ENCODE measurements at regions not wholly inside any gene's neighbourhood (a gene's known extent, or its start where the extent isn't known, plus 50 kb on each side); places are given as distances from the start of the nearest gene placed in this dataset.
A peak's percentile ranks its signal among the peaks of the same experiment; 100 is the strongest.

DNA sequence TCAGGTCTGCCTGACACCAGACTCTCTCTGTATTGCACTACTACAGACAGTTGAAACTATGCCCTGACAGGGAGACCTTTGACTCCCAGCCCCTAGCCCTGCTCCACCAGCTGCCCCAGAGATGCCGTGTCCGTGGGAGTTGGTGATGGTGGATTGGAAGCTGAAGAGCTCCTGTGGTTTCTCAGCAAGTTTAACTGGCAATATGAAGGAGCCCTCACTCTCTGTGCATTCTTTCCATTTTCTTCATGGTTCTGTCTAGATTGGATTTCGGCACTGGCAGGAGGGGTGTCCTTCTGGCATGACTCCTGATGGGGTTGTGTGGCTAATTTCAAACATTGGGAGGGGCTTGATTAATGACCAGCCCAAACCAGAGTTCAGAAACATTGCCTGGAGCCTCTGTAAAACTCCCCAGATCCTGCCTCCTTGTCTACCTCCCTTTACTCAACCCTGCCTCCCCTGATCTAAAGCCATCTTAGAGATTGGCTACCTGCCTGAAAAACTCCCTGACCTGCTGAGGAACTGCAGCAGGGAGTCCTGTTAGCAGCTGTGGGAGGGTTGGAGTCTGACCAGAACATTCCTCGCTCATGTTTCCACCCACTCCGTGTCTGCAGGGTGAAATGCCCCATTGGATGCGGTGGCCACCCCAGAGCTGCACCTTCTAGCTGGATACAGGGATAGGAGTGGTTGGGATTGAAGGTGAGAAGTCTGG lies 206.9 kb upstream of the SPRED2 start:
- no peaks in the 10 kb centered on the region for H3K36me3 ChIP-seq (ENCODE audit: insufficient read depth, low read length)
- no peak overlapping the region for H2AFZ ChIP-seq (ENCODE audit: low read length, unreplicated experiment)
- H3K4me1 ChIP-seq (ENCODE audit: control insufficient read depth, insufficient read depth, low read length, unreplicated experiment) = no peaks in the 10 kb centered on the region
- H3K4me3 ChIP-seq (ENCODE audit: low read depth, low read length) = no peak overlapping the region
- H3K79me2 ChIP-seq (ENCODE audit: control insufficient read depth, insufficient read depth, low read length, unreplicated experiment) = no peaks in the 10 kb centered on the region
- H3K27ac ChIP-seq (ENCODE audit: low read depth, low read length) = no peak overlapping the region
- peaks cover 34% of the 10 kb centered on the region for H3K27me3 ChIP-seq (ENCODE audit: insufficient read depth, low read length)

DNA sequence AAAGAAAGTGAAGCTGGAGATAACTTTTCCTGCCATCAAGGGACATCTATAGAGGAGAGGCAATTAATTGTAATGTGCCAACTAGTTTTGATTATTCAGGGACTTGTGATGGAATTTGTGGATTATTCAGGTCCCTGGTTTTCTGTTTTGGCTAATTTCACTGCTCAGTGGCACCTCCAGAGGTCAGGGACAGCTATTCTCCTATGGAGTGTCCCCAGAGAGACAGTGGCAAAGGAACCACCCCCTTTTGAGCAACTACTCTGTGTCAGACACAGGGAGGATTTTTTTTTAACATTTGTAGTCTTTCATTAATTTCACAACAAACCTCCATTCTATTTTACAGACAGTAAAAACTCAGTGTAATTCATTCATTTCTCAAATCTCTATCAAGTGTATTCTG lies 206.0 kb upstream of the SPRED2 start:
- no peaks in the 10 kb centered on the region for H3K4me1 ChIP-seq (ENCODE audit: control insufficient read depth, insufficient read depth, low read length, unreplicated experiment)
- H3K27me3 ChIP-seq (ENCODE audit: insufficient read depth, low read length) = peaks cover 34% of the 10 kb centered on the region
- no peak overlapping the region for H2AFZ ChIP-seq (ENCODE audit: low read length, unreplicated experiment)
- no peaks in the 10 kb centered on the region for H3K79me2 ChIP-seq (ENCODE audit: control insufficient read depth, insufficient read depth, low read length, unreplicated experiment)
- no peaks in the 10 kb centered on the region for H3K36me3 ChIP-seq (ENCODE audit: insufficient read depth, low read length)
- H3K27ac ChIP-seq (ENCODE audit: low read depth, low read length) = no peak overlapping the region
- H3K4me3 ChIP-seq (ENCODE audit: low read depth, low read length) = no peak overlapping the region

DNA sequence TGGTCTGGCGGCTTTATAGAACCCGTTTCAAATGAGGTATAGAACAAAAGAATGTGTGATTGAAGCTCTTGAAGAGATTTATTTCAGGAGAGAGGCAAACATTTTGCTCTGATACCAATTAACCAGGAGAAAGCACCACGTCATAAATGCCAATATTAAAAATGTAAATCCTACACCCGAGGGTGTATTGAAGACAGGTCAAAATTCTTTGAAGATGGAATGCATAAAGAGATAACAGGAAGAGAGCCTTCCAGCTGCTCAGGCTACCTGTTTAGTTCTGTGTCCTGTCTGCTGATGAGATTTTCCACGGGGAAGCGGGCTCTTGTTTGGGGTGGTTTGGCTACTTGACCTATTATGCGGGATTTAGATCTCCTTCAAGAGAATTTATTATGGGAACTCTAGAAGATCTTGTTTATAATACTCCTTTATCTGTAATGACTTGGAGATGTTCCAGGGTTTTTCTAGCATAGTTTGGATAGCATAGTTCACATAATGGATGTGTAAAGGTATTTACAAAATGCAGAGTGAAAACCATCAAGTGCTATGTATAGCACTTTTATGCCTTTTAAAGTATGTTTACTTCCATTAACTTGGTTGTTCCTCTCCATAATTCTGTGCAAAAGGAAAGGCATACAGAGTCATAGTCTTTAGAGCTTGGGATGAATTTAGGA lies 204.5 kb upstream of the SPRED2 start:
- Histone ChIP-seq H3K4me1 (ENCODE audit: control insufficient read depth, insufficient read depth, low read length, unreplicated experiment) (no peaks in the 10 kb centered on the region), H3K36me3 (ENCODE audit: insufficient read depth, low read length) (no peaks in the 10 kb centered on the region), H2AFZ (ENCODE audit: low read length, unreplicated experiment) (no peak overlapping the region), H3K27ac (ENCODE audit: low read depth, low read length) (no peak overlapping the region), H3K79me2 (ENCODE audit: control insufficient read depth, insufficient read depth, low read length, unreplicated experiment) (no peaks in the 10 kb centered on the region), H3K27me3 (ENCODE audit: insufficient read depth, low read length) (peaks cover 34% of the 10 kb centered on the region), H3K4me3 (ENCODE audit: low read depth, low read length) (no peak overlapping the region)

DNA sequence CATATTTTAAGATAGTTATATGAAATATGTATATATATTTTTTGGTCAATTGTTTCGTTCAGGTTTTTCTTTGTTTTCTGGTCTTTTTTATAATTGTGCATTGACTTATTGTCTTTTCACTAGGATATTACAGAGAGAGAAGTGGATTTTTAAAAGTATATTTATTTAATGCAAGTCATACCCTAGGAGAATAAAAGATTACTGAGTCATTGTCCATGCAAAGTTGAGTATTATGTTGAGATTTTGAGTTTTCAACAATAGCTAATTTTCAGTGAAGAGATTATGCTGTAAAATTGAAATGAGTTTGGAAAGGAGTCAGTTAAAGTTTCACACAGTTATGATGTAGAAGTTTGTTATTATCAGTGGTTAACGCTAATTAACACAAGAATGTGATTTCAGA lies 203.6 kb upstream of the SPRED2 start:
- Histone ChIP-seq H3K36me3 (ENCODE audit: insufficient read depth, low read length) (no peaks in the 10 kb centered on the region), H3K4me3 (ENCODE audit: low read depth, low read length) (no peak overlapping the region), H3K79me2 (ENCODE audit: control insufficient read depth, insufficient read depth, low read length, unreplicated experiment) (no peaks in the 10 kb centered on the region), H2AFZ (ENCODE audit: low read length, unreplicated experiment) (no peak overlapping the region), H3K27ac (ENCODE audit: low read depth, low read length) (no peak overlapping the region), H3K27me3 (ENCODE audit: insufficient read depth, low read length) (peaks cover 34% of the 10 kb centered on the region), H3K4me1 (ENCODE audit: control insufficient read depth, insufficient read depth, low read length, unreplicated experiment) (peaks cover 1% of the 10 kb centered on the region)

DNA sequence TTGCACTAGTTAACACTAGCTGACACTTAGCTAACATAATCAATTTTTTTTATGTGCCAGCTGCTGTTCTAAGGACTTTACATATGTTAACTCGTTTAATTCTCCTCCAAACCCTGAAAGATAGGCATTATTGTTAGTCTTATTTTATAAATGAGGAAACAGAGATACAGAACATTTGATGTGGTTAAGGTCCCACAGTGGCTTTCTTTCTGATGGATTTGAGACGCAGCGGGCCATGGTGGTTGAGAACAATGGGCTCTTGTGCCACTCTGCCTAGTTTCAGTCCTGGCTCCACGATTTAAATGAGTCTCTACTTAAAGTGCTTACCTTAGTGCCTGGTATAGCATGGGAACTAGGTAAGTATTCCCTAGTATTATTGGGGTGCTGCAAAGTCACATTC lies 201.9 kb upstream of the SPRED2 start:
- H3K27ac ChIP-seq (ENCODE audit: low read depth, low read length) = no peak overlapping the region
- H3K79me2 ChIP-seq (ENCODE audit: control insufficient read depth, insufficient read depth, low read length, unreplicated experiment) = no peaks in the 10 kb centered on the region
- H2AFZ ChIP-seq (ENCODE audit: low read length, unreplicated experiment) = no peak overlapping the region
- peaks cover 29% of the 10 kb centered on the region for H3K27me3 ChIP-seq (ENCODE audit: insufficient read depth, low read length)
- peaks cover 10% of the 10 kb centered on the region for H3K4me1 ChIP-seq (ENCODE audit: control insufficient read depth, insufficient read depth, low read length, unreplicated experiment)
- H3K4me3 ChIP-seq (ENCODE audit: low read depth, low read length) = no peak overlapping the region
- H3K36me3 ChIP-seq (ENCODE audit: insufficient read depth, low read length) = no peaks in the 10 kb centered on the region

DNA sequence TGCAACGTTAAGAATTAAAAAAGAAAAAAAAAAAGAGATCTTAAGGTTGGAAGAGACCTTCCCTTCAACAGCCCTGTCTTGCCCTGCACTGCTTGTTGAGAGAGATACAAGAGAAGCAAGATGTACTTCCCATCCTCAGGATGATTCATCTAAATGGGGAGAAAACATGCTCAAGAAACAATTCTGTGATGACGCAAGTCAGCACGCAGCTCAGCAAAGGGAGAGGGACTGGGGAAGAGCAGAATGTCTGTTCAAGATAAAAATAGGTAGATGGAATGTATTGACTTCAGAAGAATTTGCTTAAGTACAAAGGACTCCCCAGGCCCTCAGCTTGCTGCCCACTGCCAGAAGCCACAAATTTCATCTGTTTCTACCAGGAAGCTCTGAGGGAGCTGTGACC lies 198.2 kb upstream of the SPRED2 start:
- Histone ChIP-seq H3K79me2 (ENCODE audit: control insufficient read depth, insufficient read depth, low read length, unreplicated experiment) (no peaks in the 10 kb centered on the region), H3K27ac (ENCODE audit: low read depth, low read length) (peak overlapping the region; percentile 42; the same call in 1 of the 2 replicates), H3K4me3 (ENCODE audit: low read depth, low read length) (no peak overlapping the region), H3K27me3 (ENCODE audit: insufficient read depth, low read length) (peaks cover 8% of the 10 kb centered on the region; the same call in 1 of the 2 replicates), H3K36me3 (ENCODE audit: insufficient read depth, low read length) (no peaks in the 10 kb centered on the region), H3K4me1 (ENCODE audit: control insufficient read depth, insufficient read depth, low read length, unreplicated experiment) (peaks cover 10% of the 10 kb centered on the region), H2AFZ (ENCODE audit: low read length, unreplicated experiment) (no peak overlapping the region)

DNA sequence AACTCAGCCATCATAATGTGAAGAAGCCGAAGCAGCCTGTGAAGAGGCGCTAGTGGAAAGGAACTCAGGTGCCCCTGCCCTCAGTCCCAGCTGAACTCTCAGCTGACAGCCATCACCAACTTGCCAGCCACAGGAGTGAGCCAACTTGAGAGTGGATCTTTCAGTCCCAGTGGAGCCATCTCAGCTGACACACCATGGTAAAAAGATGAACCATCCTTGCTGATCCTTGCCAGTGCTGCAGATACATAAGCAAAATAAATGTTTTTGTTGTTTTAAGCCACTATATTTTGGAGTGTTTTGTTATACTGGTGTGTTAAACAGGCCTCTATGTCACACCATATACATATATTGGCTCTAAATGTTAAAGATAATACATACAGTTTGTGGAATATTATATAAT lies 195.8 kb upstream of the SPRED2 start:
- H3K4me1 ChIP-seq (ENCODE audit: control insufficient read depth, insufficient read depth, low read length, unreplicated experiment) = peaks cover 10% of the 10 kb centered on the region
- H3K79me2 ChIP-seq (ENCODE audit: control insufficient read depth, insufficient read depth, low read length, unreplicated experiment) = no peaks in the 10 kb centered on the region
- H3K27ac ChIP-seq (ENCODE audit: low read depth, low read length) = no peak overlapping the region
- no peak overlapping the region for H3K4me3 ChIP-seq (ENCODE audit: low read depth, low read length)
- no peak overlapping the region for H2AFZ ChIP-seq (ENCODE audit: low read length, unreplicated experiment)
- H3K27me3 ChIP-seq (ENCODE audit: insufficient read depth, low read length) = peaks cover 10% of the 10 kb centered on the region
- no peaks in the 10 kb centered on the region for H3K36me3 ChIP-seq (ENCODE audit: insufficient read depth, low read length)

DNA sequence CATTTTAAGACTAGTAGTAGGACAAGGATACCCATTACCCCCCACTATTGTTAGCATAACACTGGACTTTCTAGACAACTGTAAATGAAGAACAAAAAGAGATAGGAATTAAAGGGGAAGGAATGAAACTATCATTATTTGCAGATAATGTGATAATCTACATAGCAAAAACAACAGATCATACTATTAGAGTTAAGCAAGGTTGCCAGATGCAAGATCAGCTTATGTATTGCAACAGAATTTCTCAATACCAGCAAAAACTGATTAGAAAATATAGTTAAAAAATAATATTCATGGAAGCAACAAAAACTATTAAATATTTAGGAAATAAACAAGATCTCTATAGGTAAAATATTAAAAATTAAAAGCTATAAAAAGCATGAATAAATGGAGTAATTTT lies 194.4 kb upstream of the SPRED2 start:
- H2AFZ ChIP-seq (ENCODE audit: low read length, unreplicated experiment) = no peak overlapping the region
- H3K79me2 ChIP-seq (ENCODE audit: control insufficient read depth, insufficient read depth, low read length, unreplicated experiment) = no peaks in the 10 kb centered on the region
- no peak overlapping the region for H3K4me3 ChIP-seq (ENCODE audit: low read depth, low read length)
- H3K36me3 ChIP-seq (ENCODE audit: insufficient read depth, low read length) = no peaks in the 10 kb centered on the region
- H3K4me1 ChIP-seq (ENCODE audit: control insufficient read depth, insufficient read depth, low read length, unreplicated experiment) = peaks cover 10% of the 10 kb centered on the region
- peaks cover 24% of the 10 kb centered on the region for H3K27me3 ChIP-seq (ENCODE audit: insufficient read depth, low read length)
- no peak overlapping the region for H3K27ac ChIP-seq (ENCODE audit: low read depth, low read length)

DNA sequence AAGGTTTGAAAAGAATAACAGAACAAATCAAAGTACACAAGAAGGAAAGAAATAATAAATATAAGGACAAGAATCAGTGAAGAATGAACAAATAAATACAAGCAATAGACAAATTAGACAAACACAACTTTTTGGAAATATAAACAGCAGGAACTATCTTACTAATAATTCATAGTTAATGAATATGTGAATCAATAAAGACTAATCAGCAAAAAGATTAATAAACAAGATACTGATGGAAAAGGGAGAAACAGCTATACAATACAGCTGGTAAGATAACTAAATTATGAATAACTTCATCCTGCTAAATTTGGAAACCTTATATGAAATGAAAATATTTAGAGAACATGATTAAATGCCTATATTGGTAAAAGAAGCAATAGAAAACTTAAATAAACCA lies 193.6 kb upstream of the SPRED2 start:
- Histone ChIP-seq H3K79me2 (ENCODE audit: control insufficient read depth, insufficient read depth, low read length, unreplicated experiment) (no peaks in the 10 kb centered on the region), H3K36me3 (ENCODE audit: insufficient read depth, low read length) (no peaks in the 10 kb centered on the region), H2AFZ (ENCODE audit: low read length, unreplicated experiment) (no peak overlapping the region), H3K4me3 (ENCODE audit: low read depth, low read length) (no peak overlapping the region), H3K4me1 (ENCODE audit: control insufficient read depth, insufficient read depth, low read length, unreplicated experiment) (peaks cover 8% of the 10 kb centered on the region), H3K27me3 (ENCODE audit: insufficient read depth, low read length) (peaks cover 32% of the 10 kb centered on the region), H3K27ac (ENCODE audit: low read depth, low read length) (no peak overlapping the region)

DNA sequence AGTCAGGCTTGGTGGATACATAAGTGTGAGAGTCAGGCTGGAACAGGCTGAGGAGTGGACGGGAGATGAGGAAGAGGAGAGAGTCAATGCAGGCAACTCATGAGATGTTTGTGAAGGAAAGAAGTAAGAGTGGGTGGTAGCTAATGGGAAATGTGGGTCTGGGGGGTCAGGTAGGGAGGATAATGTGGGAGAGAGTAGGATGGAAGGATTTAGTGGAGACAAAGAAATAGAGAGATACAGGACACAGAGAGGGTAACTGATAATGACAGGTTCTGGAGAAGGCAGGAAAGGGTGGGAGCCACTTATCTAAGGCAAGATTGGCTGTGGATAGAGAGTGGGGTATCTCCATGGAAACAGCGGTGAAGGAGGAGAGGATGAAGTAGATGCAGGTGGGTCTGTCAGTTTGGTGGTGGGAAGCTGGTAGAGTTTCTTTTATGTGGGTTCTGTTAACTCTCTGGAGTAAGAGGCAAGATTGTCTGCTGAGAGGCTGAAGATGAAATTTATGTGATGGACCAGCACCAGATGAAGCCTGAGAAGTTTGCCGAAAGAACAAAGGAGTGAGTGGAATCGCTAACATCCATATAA lies 190.6 kb upstream of the SPRED2 start:
- no peaks in the 10 kb centered on the region for H3K4me1 ChIP-seq (ENCODE audit: control insufficient read depth, insufficient read depth, low read length, unreplicated experiment)
- no peaks in the 10 kb centered on the region for H3K36me3 ChIP-seq (ENCODE audit: insufficient read depth, low read length)
- H3K4me3 ChIP-seq (ENCODE audit: low read depth, low read length) = no peak overlapping the region
- no peaks in the 10 kb centered on the region for H3K79me2 ChIP-seq (ENCODE audit: control insufficient read depth, insufficient read depth, low read length, unreplicated experiment)
- H2AFZ ChIP-seq (ENCODE audit: low read length, unreplicated experiment) = no peak overlapping the region
- no peak overlapping the region for H3K27ac ChIP-seq (ENCODE audit: low read depth, low read length)
- H3K27me3 ChIP-seq (ENCODE audit: insufficient read depth, low read length) = peaks cover 46% of the 10 kb centered on the region

DNA sequence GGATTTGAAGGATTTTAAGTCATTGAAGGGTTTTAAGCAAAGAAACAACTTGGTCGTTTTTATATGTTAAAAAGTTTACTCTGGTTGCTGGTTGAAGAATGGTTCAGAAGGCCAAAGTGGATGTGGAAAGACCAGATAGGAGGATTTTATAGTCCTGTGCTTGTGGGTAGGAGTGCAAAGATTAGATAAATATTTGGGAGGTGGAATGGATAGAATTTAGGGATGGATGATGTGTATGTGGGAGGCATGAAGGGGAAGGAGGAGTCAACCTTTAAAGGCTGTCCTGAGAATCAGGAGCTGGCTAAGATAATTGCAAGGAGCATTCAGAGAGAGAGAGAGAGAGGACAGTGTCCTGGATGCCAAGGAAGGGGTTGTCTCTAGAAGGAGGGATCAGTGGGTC lies 190.1 kb upstream of the SPRED2 start:
- Histone ChIP-seq H2AFZ (ENCODE audit: low read length, unreplicated experiment) (no peak overlapping the region), H3K4me3 (ENCODE audit: low read depth, low read length) (no peak overlapping the region), H3K4me1 (ENCODE audit: control insufficient read depth, insufficient read depth, low read length, unreplicated experiment) (no peaks in the 10 kb centered on the region), H3K27me3 (ENCODE audit: insufficient read depth, low read length) (peaks cover 48% of the 10 kb centered on the region), H3K27ac (ENCODE audit: low read depth, low read length) (no peak overlapping the region), H3K36me3 (ENCODE audit: insufficient read depth, low read length) (no peaks in the 10 kb centered on the region), H3K79me2 (ENCODE audit: control insufficient read depth, insufficient read depth, low read length, unreplicated experiment) (no peaks in the 10 kb centered on the region)
